GM12891 (cell line): ENCODE measurements at regions not wholly inside any gene's neighbourhood (a gene's known extent, or its start where the extent isn't known, plus 50 kb on each side); places are given as distances from the start of the nearest gene placed in this dataset.
"Not testable (repeated sequence)": the region's sequence is repeated elsewhere in the genome, so short reads cannot be mapped to it uniquely, and the experiment has no call there.

Experiments
- PAX5 ChIP-seq: IDR thresholded peaks from 2 replicates; pipeline ENCODE4 v1.6.1; 2011; ENCODE audit warnings: low read length, moderate library complexity, mild to moderate bottlenecking; ENCODE audit not compliant: insufficient read depth, severe bottlenecking
- POLR2A ChIP-seq: IDR thresholded peaks from 2 replicates; pipeline ENCODE4 v1.6.1; 2011; ENCODE audit warnings: low read depth, low read length, control low read depth
- POLR2AphosphoS5 ChIP-seq: IDR thresholded peaks from 2 replicates; pipeline ENCODE4 v1.6.1; 2011; ENCODE audit warnings: low read depth, low read length, control low read depth

DNA sequence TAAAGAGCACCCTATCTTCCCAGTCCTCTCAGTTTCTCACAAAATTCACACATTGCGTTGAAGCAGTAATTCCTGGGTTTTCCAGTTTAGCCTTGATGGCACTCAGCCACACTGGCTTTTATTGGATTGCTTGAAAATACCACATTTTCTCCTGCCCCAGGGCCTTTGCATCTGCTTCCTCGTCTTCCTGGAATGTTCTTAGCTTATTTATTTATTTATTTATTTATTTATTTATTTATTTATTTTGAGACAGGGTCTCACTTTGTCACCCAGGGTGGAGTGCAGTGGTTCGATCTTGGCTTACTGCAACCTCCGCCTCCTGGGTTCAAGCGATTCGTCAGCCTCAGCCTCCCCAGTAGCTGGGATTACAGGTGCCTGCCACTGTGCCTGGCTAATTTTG is 680.0 kb upstream of the SALL1 start:
- not testable (repeated sequence) for TF ChIP-seq POLR2A, POLR2AphosphoS5, PAX5
